Midbrain (tissue), 1 donor: ENCODE measurements at regions not wholly inside any gene's neighbourhood (a gene's known extent, or its start where the extent isn't known, plus 50 kb on each side); places are given as distances from the start of the nearest gene placed in this dataset.
"Not testable (repeated sequence)": the region's sequence is repeated elsewhere in the genome, so short reads cannot be mapped to it uniquely, and the experiment has no call there.

Source experiments
- DNase-seq: peaks from one replicate; lab custom pipeline; 2025; lab: John Stamatoyannopoulos, UW

GRCh38 chr2:8333832-8334187, 348.0 kb upstream of the ID2 start:
- DNase-seq, result not testable (repeated sequence)

- peak; percentile 45 for DNase-seq
These were observed 347.0 kb upstream of the ID2 start for GRCh38 chr2:8334866-8335325.

GRCh38 chr2:8335801-8336200, 346.1 kb upstream of the ID2 start:
- DNase-seq, result no peak

- DNase-seq, result no peak
These were observed 344.5 kb upstream of the ID2 start for GRCh38 chr2:8337321-8337720.

GRCh38 chr2:8342407-8342806, 339.4 kb upstream of the ID2 start:
- no peak for DNase-seq

- DNase-seq, result no peak
These were observed 338.8 kb upstream of the ID2 start for GRCh38 chr2:8343031-8343430.

- no peak for DNase-seq
These were observed 337.4 kb upstream of the ID2 start for GRCh38 chr2:8344144-8345097.

GRCh38 chr2:8345200-8345599, 336.7 kb upstream of the ID2 start:
- DNase-seq, result no peak

- DNase-seq, result no peak
These were observed 335.6 kb upstream of the ID2 start for GRCh38 chr2:8346208-8346607.

- DNase-seq, result no peak
These were observed 335.0 kb upstream of the ID2 start for GRCh38 chr2:8346706-8347430.

- not testable (repeated sequence) for DNase-seq
These were observed 332.9 kb upstream of the ID2 start for GRCh38 chr2:8348911-8349310.

GRCh38 chr2:8352296-8352695, 329.6 kb upstream of the ID2 start:
- DNase-seq, result no peak

GRCh38 chr2:8352989-8353388, 328.9 kb upstream of the ID2 start:
- no peak for DNase-seq

- no peak for DNase-seq
These were observed 326.6 kb upstream of the ID2 start for GRCh38 chr2:8355102-8355859.

- no peak for DNase-seq
These were observed 323.9 kb upstream of the ID2 start for GRCh38 chr2:8357738-8358518.

- DNase-seq, result no peak
These were observed 319.9 kb upstream of the ID2 start for GRCh38 chr2:8361930-8362329.

- no peak for DNase-seq
These were observed 318.7 kb upstream of the ID2 start for GRCh38 chr2:8363161-8363560.

- no peak for DNase-seq
These were observed 317.2 kb upstream of the ID2 start for GRCh38 chr2:8364668-8365067.

- DNase-seq, result peak; percentile 44
These were observed 316.4 kb upstream of the ID2 start for GRCh38 chr2:8365331-8365910.

GRCh38 chr2:8367833-8368232, 314.0 kb upstream of the ID2 start:
- DNase-seq, result no peak

GRCh38 chr2:8368463-8368862, 313.4 kb upstream of the ID2 start:
- DNase-seq, result no peak
